GM18519 (cell line): ENCODE measurements at regions not wholly inside any gene's neighbourhood (a gene's known extent, or its start where the extent isn't known, plus 50 kb on each side); places are given as distances from the start of the nearest gene placed in this dataset.

Experiments used
- ATAC-seq: cut with Tn5 transposase; IDR thresholded peaks from one replicate; pipeline ENCODE4 v1.9.1; 2021; ENCODE audit warnings: mild to moderate bottlenecking, moderate library complexity; ENCODE audit not compliant: unreplicated experiment, low FRiP score

GRCh38 chrX:109926118-109926517 is 76.8 kb upstream of the TMEM164 start:
- ATAC-seq, result no peak

- ATAC-seq, result no peak
Observed at GRCh38 chrX:109926743-109927662, 75.9 kb upstream of the TMEM164 start.

- ATAC-seq, result no peak
Observed at GRCh38 chrX:109927663-109928273, 75.1 kb upstream of the TMEM164 start.

- no peak for ATAC-seq
Observed at GRCh38 chrX:109928596-109929335, 74.1 kb upstream of the TMEM164 start.

- no peak for ATAC-seq
Observed at GRCh38 chrX:109931677-109932076, 71.2 kb upstream of the TMEM164 start.

GRCh38 chrX:109934434-109934833 is 68.5 kb upstream of the TMEM164 start:
- ATAC-seq, result no peak

- ATAC-seq, result no peak
Observed at GRCh38 chrX:109934935-109935334, 68.0 kb upstream of the TMEM164 start.

- ATAC-seq, result no peak
Observed at GRCh38 chrX:109936114-109936513, 66.8 kb upstream of the TMEM164 start.

- no peak for ATAC-seq
Observed at GRCh38 chrX:109936598-109936997, 66.3 kb upstream of the TMEM164 start.

GRCh38 chrX:109939498-109939897 is 63.4 kb upstream of the TMEM164 start:
- no peak for ATAC-seq

GRCh38 chrX:109940411-109940810 is 62.5 kb upstream of the TMEM164 start:
- ATAC-seq, result no peak

- no peak for ATAC-seq
Observed at GRCh38 chrX:109943092-109943739, 59.7 kb upstream of the TMEM164 start.

GRCh38 chrX:109943740-109944092 is 59.2 kb upstream of the TMEM164 start:
- ATAC-seq, result no peak

GRCh38 chrX:109952050-109952449 is 50.9 kb upstream of the TMEM164 start:
- ATAC-seq, result no peak

- peak; percentile 77 for ATAC-seq
Observed at GRCh38 chrX:109952985-109953905, 49.7 kb upstream of the TMEM164 start.
